Spleen (tissue), 7 donors: ENCODE measurements at regions not wholly inside any gene's neighbourhood (a gene's known extent, or its start where the extent isn't known, plus 50 kb on each side); places are given as distances from the start of the nearest gene placed in this dataset.

ENCODE experiments used
- POLR2AphosphoS5 ChIP-seq, 3 donors: sonication (generic); formaldehyde crosslinking; IDR thresholded peaks; one replicate each; pipeline ENCODE4 v1.5.1; 2017; ENCODE audit warnings: antibody characterized with exemption in 3 of 3
- TF ChIP-seq, protein P1 (sequence below), 11 experiments: fragments of 200-600 bp in 7 of 11; fragments of 450-650 bp in 4 of 11; sonication (generic) in 4 of 11; IDR thresholded peaks in 8 of 11; conservative IDR thresholded peaks in 3 of 11; 1 replicate in 7 of 11; 2 replicates in 4 of 11; pipeline versions ENCODE4 v1.4.0 to v1.8.0; 2016 to 2021; ENCODE audit warnings: antibody characterized with exemption in 11 of 11, inconsistent platforms in 4 of 11, mild to moderate bottlenecking in 1 of 11
- donor health status: DM: no; HTN: no; CAD: no; lungs with moderate emphysema.
- donor health status: DM: no; HTN: no; CAD: no.
- donor health status: DM: no; HTN: no; CAD: no.

- no peak for TF ChIP-seq POLR2AphosphoS5 (IDR thresholded peaks at IDR 0.05)
- TF ChIP-seq, protein P1, sequence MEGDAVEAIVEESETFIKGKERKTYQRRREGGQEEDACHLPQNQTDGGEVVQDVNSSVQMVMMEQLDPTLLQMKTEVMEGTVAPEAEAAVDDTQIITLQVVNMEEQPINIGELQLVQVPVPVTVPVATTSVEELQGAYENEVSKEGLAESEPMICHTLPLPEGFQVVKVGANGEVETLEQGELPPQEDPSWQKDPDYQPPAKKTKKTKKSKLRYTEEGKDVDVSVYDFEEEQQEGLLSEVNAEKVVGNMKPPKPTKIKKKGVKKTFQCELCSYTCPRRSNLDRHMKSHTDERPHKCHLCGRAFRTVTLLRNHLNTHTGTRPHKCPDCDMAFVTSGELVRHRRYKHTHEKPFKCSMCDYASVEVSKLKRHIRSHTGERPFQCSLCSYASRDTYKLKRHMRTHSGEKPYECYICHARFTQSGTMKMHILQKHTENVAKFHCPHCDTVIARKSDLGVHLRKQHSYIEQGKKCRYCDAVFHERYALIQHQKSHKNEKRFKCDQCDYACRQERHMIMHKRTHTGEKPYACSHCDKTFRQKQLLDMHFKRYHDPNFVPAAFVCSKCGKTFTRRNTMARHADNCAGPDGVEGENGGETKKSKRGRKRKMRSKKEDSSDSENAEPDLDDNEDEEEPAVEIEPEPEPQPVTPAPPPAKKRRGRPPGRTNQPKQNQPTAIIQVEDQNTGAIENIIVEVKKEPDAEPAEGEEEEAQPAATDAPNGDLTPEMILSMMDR (IDR thresholded peaks at IDR 0.05 in 8 of 11, conservative IDR thresholded peaks at IDR 0.05 in 3 of 11) = no peak
These were observed 218.3 kb upstream of the STK17B start for GRCh38 chr2:196389670-196390069.
